ENCODE measurements at regions not wholly inside any gene's neighbourhood (a gene's known extent, or its start where the extent isn't known, plus 50 kb on each side); places are given as distances from the start of the nearest gene placed in this dataset.

- Histone ChIP-seq H4K20me1 (ENCODE audit: insufficient read depth, low read length) (no peaks in the 10 kb centered on the region), H3K27ac (ENCODE audit: low read depth, low read length, poor library complexity, severe bottlenecking) (no peak overlapping the region), H3K4me3 (ENCODE audit: low read depth, low read length, poor library complexity, severe bottlenecking) (no peak overlapping the region), H3K9me3 (ENCODE audit: low read length) (peaks cover 7% of the 10 kb centered on the region), H3K79me2 (ENCODE audit: insufficient read depth, low read depth, low read length) (no peaks in the 10 kb centered on the region), H3K9me2 (ENCODE audit: insufficient read depth, low read length) (no peaks in the 10 kb centered on the region), H3K36me3 (ENCODE audit: insufficient read depth, low read length) (no peaks in the 10 kb centered on the region), H3K4me2 (ENCODE audit: low read length) (no peak overlapping the region), H2AFZ (ENCODE audit: low read length) (no peak overlapping the region), H3K4me1 (ENCODE audit: insufficient read depth, low read length, poor library complexity, severe bottlenecking) (no peaks in the 10 kb centered on the region)
- intact Hi-C loops (cut with micrococcal nuclease; ENCODE audit: unreplicated experiment): no loop called here
- no peak for DNase-seq (ENCODE audit: low spot score)
- ChIA-PET CTCF (ENCODE audit: unreplicated experiment) (no interaction called here), POLR2A (interaction anchor here (1.1 kb wide), 1 partner anchor 15 kb away, joined by 3 read pairs; no protein-coding TSS in a partner anchor)
- no peak for TF ChIP-seq CTCF (conservative IDR thresholded peaks at IDR 0.05; ENCODE audit: low read length)
- TF ChIP-seq EZH2phosphoT487 (IDR thresholded peaks at IDR 0.05; ENCODE audit: borderline replicate concordance, low read depth, low read length): no peak
- no TSS peak for BruUV-seq (replicated peaks)
Observed at GRCh38 chr6:149201068-149201655, 116.3 kb upstream of the TAB2 start.

- no peak overlapping the region for H3K4me3 ChIP-seq (ENCODE audit: low read depth, low read length, poor library complexity, severe bottlenecking)
- no peaks in the 10 kb centered on the region for H4K20me1 ChIP-seq (ENCODE audit: insufficient read depth, low read length)
- CTCF ChIA-PET (ENCODE audit: unreplicated experiment): no interaction called here
- H3K4me1 ChIP-seq (ENCODE audit: insufficient read depth, low read length, poor library complexity, severe bottlenecking): no peaks in the 10 kb centered on the region
- BruUV-seq (replicated peaks): no TSS peak
- TF ChIP-seq CTCF (conservative IDR thresholded peaks at IDR 0.05; ENCODE audit: low read length) (no peak), EZH2phosphoT487 (IDR thresholded peaks at IDR 0.05; ENCODE audit: borderline replicate concordance, low read depth, low read length) (no peak)
- H3K4me2 ChIP-seq (ENCODE audit: low read length): no peak overlapping the region
- POLR2A ChIA-PET: no interaction called here
- no peaks in the 10 kb centered on the region for H3K79me2 ChIP-seq (ENCODE audit: insufficient read depth, low read depth, low read length)
- DNase-seq (ENCODE audit: low spot score): no peak
- H3K9me3 ChIP-seq (ENCODE audit: low read length): peaks cover 6% of the 10 kb centered on the region
- H2AFZ ChIP-seq (ENCODE audit: low read length): no peak overlapping the region
- H3K9me2 ChIP-seq (ENCODE audit: insufficient read depth, low read length): no peaks in the 10 kb centered on the region
- intact Hi-C loops (cut with micrococcal nuclease; ENCODE audit: unreplicated experiment): no loop called here
- H3K36me3 ChIP-seq (ENCODE audit: insufficient read depth, low read length): no peaks in the 10 kb centered on the region
- no peak overlapping the region for H3K27ac ChIP-seq (ENCODE audit: low read depth, low read length, poor library complexity, severe bottlenecking)
Observed at GRCh38 chr6:149202100-149202499, 115.4 kb upstream of the TAB2 start.

- H2AFZ ChIP-seq (ENCODE audit: low read length): no peak overlapping the region
- H3K36me3 ChIP-seq (ENCODE audit: insufficient read depth, low read length): no peaks in the 10 kb centered on the region
- intact Hi-C loops (cut with micrococcal nuclease; ENCODE audit: unreplicated experiment): no loop called here
- H3K27ac ChIP-seq (ENCODE audit: low read depth, low read length, poor library complexity, severe bottlenecking): no peak overlapping the region
- no peaks in the 10 kb centered on the region for H3K4me1 ChIP-seq (ENCODE audit: insufficient read depth, low read length, poor library complexity, severe bottlenecking)
- ChIA-PET POLR2A (interaction anchor here (0.6 to 2.7 kb wide), 3 partner anchors 11 to 1975 kb away, joined by 4 to 9 read pairs (median 5); no protein-coding TSS in a partner anchor), CTCF (ENCODE audit: unreplicated experiment) (no interaction called here)
- H4K20me1 ChIP-seq (ENCODE audit: insufficient read depth, low read length): no peaks in the 10 kb centered on the region
- no peak for DNase-seq (ENCODE audit: low spot score)
- no peak for TF ChIP-seq CTCF (conservative IDR thresholded peaks at IDR 0.05; ENCODE audit: low read length)
- TF ChIP-seq EZH2phosphoT487 (IDR thresholded peaks at IDR 0.05; ENCODE audit: borderline replicate concordance, low read depth, low read length): no peak
- no peaks in the 10 kb centered on the region for H3K79me2 ChIP-seq (ENCODE audit: insufficient read depth, low read depth, low read length)
- no TSS peak for BruUV-seq (replicated peaks)
- no peaks in the 10 kb centered on the region for H3K9me2 ChIP-seq (ENCODE audit: insufficient read depth, low read length)
- no peak overlapping the region for H3K4me3 ChIP-seq (ENCODE audit: low read depth, low read length, poor library complexity, severe bottlenecking)
- H3K4me2 ChIP-seq (ENCODE audit: low read length): no peak overlapping the region
- no peaks in the 10 kb centered on the region for H3K9me3 ChIP-seq (ENCODE audit: low read length)
Observed at GRCh38 chr6:149202952-149203351, 114.6 kb upstream of the TAB2 start.

Measured in OCI-LY7 (cell line).